ENCODE measurements at regions not wholly inside any gene's neighbourhood (a gene's known extent, or its start where the extent isn't known, plus 50 kb on each side); places are given as distances from the start of the nearest gene placed in this dataset.
"Not testable (repeated sequence)": the region's sequence is repeated elsewhere in the genome, so short reads cannot be mapped to it uniquely, and the experiment has no call there.

GRCh38 chrX:128383846-128384245 is 331.6 kb upstream of the ACTRT1 start:
- TF ChIP-seq, protein P1, sequence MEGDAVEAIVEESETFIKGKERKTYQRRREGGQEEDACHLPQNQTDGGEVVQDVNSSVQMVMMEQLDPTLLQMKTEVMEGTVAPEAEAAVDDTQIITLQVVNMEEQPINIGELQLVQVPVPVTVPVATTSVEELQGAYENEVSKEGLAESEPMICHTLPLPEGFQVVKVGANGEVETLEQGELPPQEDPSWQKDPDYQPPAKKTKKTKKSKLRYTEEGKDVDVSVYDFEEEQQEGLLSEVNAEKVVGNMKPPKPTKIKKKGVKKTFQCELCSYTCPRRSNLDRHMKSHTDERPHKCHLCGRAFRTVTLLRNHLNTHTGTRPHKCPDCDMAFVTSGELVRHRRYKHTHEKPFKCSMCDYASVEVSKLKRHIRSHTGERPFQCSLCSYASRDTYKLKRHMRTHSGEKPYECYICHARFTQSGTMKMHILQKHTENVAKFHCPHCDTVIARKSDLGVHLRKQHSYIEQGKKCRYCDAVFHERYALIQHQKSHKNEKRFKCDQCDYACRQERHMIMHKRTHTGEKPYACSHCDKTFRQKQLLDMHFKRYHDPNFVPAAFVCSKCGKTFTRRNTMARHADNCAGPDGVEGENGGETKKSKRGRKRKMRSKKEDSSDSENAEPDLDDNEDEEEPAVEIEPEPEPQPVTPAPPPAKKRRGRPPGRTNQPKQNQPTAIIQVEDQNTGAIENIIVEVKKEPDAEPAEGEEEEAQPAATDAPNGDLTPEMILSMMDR (conservative IDR thresholded peaks at IDR 0.05 in 1 of 2, IDR thresholded peaks at IDR 0.05 in 1 of 2; ENCODE audit: extremely low read depth in 1 of 2, insufficient read depth in 1 of 2, low read depth in 1 of 2, low read length in 2 of 2), result not testable (repeated sequence)
- not testable (repeated sequence) for TF ChIP-seq EZH2 (IDR thresholded peaks at IDR 0.05; ENCODE audit: borderline replicate concordance, low read length)
